ENCODE measurements at regions not wholly inside any gene's neighbourhood (a gene's known extent, or its start where the extent isn't known, plus 50 kb on each side); places are given as distances from the start of the nearest gene placed in this dataset.
"Not testable (repeated sequence)": the region's sequence is repeated elsewhere in the genome, so short reads cannot be mapped to it uniquely, and the experiment has no call there.

DNA sequence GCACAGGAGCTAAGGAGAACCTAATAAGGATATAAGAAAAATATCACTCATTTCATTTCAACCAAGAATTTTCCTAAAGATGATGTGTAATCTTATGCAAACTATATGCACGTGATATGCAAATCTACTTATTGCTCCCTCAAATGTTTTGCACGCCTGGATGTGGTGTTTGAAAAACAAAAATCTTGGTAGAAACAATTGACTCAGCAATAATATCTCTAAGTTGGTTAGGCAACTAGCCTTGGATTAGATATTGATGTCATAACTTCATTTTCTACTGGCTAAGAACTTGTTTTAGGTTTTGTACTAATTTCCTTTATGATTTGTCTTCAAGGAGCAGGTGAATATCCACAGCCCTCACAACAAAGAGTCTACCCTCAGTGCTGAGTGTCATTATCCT lies 164.6 kb downstream of the TM2D1 start:
- Histone ChIP-seq H3K4me3 (IDR thresholded peaks at IDR 0.05; ENCODE audit: insufficient read depth, low read depth, low read length) (no peak overlapping the region), H3K9ac (no peak overlapping the region), H3K27me3 (ENCODE audit: insufficient read depth, low read depth) (no peaks in the 10 kb centered on the region), H3K4me1 (ENCODE audit: low read depth, poor library complexity, severe bottlenecking) (no peaks in the 10 kb centered on the region), H3K27ac (no peak overlapping the region), H4K20me1 (ENCODE audit: insufficient read depth) (no peaks in the 10 kb centered on the region), H3K36me3 (ENCODE audit: insufficient read depth) (no peaks in the 10 kb centered on the region), H2AFZ (ENCODE audit: low read depth) (no peak overlapping the region), H3K79me2 (ENCODE audit: insufficient read depth, low read depth) (no peaks in the 10 kb centered on the region), H3K4me2 (no peak overlapping the region)
- TF ChIP-seq CTCF (conservative IDR thresholded peaks at IDR 0.05; ENCODE audit: low read depth, low read length) = no peak

GRCh38 chr1:61556631-61557030 lies 168.3 kb downstream of the TM2D1 start:
- H3K4me3 ChIP-seq (IDR thresholded peaks at IDR 0.05; ENCODE audit: insufficient read depth, low read depth, low read length) = no peak overlapping the region
- no peaks in the 10 kb centered on the region for H3K79me2 ChIP-seq (ENCODE audit: insufficient read depth, low read depth)
- H3K27me3 ChIP-seq (ENCODE audit: insufficient read depth, low read depth) = no peaks in the 10 kb centered on the region
- no peak overlapping the region for H2AFZ ChIP-seq (ENCODE audit: low read depth)
- H4K20me1 ChIP-seq (ENCODE audit: insufficient read depth) = no peaks in the 10 kb centered on the region
- no peaks in the 10 kb centered on the region for H3K4me1 ChIP-seq (ENCODE audit: low read depth, poor library complexity, severe bottlenecking)
- no peak overlapping the region for H3K27ac ChIP-seq
- TF ChIP-seq CTCF (conservative IDR thresholded peaks at IDR 0.05; ENCODE audit: low read depth, low read length) = no peak
- H3K36me3 ChIP-seq (ENCODE audit: insufficient read depth) = no peaks in the 10 kb centered on the region
- no peak overlapping the region for H3K4me2 ChIP-seq
- no peak overlapping the region for H3K9ac ChIP-seq

- H3K27ac ChIP-seq = no peak overlapping the region
- H3K4me2 ChIP-seq = no peak overlapping the region
- TF ChIP-seq CTCF (conservative IDR thresholded peaks at IDR 0.05; ENCODE audit: low read depth, low read length) = no peak
- no peaks in the 10 kb centered on the region for H4K20me1 ChIP-seq (ENCODE audit: insufficient read depth)
- H2AFZ ChIP-seq (ENCODE audit: low read depth) = no peak overlapping the region
- H3K79me2 ChIP-seq (ENCODE audit: insufficient read depth, low read depth) = no peaks in the 10 kb centered on the region
- no peak overlapping the region for H3K4me3 ChIP-seq (IDR thresholded peaks at IDR 0.05; ENCODE audit: insufficient read depth, low read depth, low read length)
- no peaks in the 10 kb centered on the region for H3K4me1 ChIP-seq (ENCODE audit: low read depth, poor library complexity, severe bottlenecking)
- no peaks in the 10 kb centered on the region for H3K36me3 ChIP-seq (ENCODE audit: insufficient read depth)
- H3K9ac ChIP-seq = no peak overlapping the region
- H3K27me3 ChIP-seq (ENCODE audit: insufficient read depth, low read depth) = no peaks in the 10 kb centered on the region
Measured at GRCh38 chr1:61552630-61553305, 172.2 kb downstream of the TM2D1 start.

- not testable (repeated sequence) for H3K27me3 ChIP-seq (ENCODE audit: insufficient read depth, low read depth); H3K36me3 ChIP-seq (ENCODE audit: insufficient read depth); H3K4me3 ChIP-seq (IDR thresholded peaks at IDR 0.05; ENCODE audit: insufficient read depth, low read depth, low read length); H3K79me2 ChIP-seq (ENCODE audit: insufficient read depth, low read depth); H4K20me1 ChIP-seq (ENCODE audit: insufficient read depth); H3K27ac ChIP-seq; H3K4me2 ChIP-seq; H3K9ac ChIP-seq; H2AFZ ChIP-seq (ENCODE audit: low read depth)
- peaks cover 16% of the 10 kb centered on the region for H3K4me1 ChIP-seq (ENCODE audit: low read depth, poor library complexity, severe bottlenecking)
Measured at GRCh38 chr1:61547302-61547701, 177.6 kb downstream of the TM2D1 start.

DNA sequence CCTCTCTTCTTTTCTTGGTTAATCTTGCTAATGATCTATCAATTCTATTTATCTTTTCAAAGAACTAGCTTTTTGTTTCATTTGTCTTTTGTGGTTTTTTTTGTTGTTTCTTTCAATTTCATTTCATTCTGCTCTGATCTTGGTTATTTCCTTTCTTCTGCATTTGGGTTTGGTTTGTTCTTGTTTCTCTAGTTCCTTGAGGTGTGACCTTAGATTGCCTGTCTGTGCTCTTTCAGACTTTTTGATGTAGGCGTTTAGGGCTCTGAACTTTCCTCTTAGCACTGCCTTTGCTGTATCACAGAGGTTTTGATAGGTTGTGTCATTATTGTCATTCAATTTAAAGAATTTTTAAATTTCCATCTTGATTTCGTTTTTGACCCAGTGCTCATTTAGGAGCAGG lies 180.1 kb downstream of the TM2D1 start:
- not testable (repeated sequence) for H4K20me1 ChIP-seq (ENCODE audit: insufficient read depth); H3K36me3 ChIP-seq (ENCODE audit: insufficient read depth); H3K79me2 ChIP-seq (ENCODE audit: insufficient read depth, low read depth); H3K27me3 ChIP-seq (ENCODE audit: insufficient read depth, low read depth); H3K27ac ChIP-seq; H3K9ac ChIP-seq; H3K4me3 ChIP-seq (IDR thresholded peaks at IDR 0.05; ENCODE audit: insufficient read depth, low read depth, low read length); H2AFZ ChIP-seq (ENCODE audit: low read depth)
- Histone ChIP-seq H3K4me1 (ENCODE audit: low read depth, poor library complexity, severe bottlenecking) (peaks cover 16% of the 10 kb centered on the region), H3K4me2 (peak overlapping the region; percentile 11; the same call in 1 of the 2 replicates)

DNA sequence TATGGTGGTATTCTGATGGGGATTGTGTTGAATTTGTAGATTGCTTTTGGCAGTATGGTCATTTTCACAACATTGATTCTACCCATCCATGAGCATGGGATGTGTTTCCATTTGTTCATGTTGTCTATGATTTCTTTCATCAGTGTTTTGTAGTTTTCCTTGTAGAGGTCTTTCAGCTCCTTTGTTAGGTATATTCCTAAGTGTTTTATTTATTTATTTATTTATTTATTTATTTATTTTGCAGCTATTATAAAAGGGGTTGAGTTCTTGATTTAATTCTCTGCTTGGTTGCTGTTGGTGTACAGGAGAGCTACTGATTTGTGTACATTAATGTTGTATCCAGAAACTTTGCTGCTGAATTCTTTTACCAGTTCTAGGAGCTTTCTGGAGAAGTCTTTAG lies 181.4 kb downstream of the TM2D1 start:
- not testable (repeated sequence) for H3K79me2 ChIP-seq (ENCODE audit: insufficient read depth, low read depth); H3K27ac ChIP-seq; H3K36me3 ChIP-seq (ENCODE audit: insufficient read depth); H4K20me1 ChIP-seq (ENCODE audit: insufficient read depth); H3K9ac ChIP-seq; H3K4me3 ChIP-seq (IDR thresholded peaks at IDR 0.05; ENCODE audit: insufficient read depth, low read depth, low read length); H3K27me3 ChIP-seq (ENCODE audit: insufficient read depth, low read depth); H2AFZ ChIP-seq (ENCODE audit: low read depth); H3K4me2 ChIP-seq
- H3K4me1 ChIP-seq (ENCODE audit: low read depth, poor library complexity, severe bottlenecking) = peaks cover 16% of the 10 kb centered on the region

Measured in KMS-11 (cell line).